Neural crest cell (in vitro differentiated cells): ENCODE measurements at regions not wholly inside any gene's neighbourhood (a gene's known extent, or its start where the extent isn't known, plus 50 kb on each side); places are given as distances from the start of the nearest gene placed in this dataset.

ENCODE experiments used
- DNase-seq: peaks from one replicate; pipeline ENCODE4 v3.0.0; 2021; ENCODE audit warnings: low read depth, mixed read lengths, low spot score
- H3K27ac Mint-ChIP-seq: one replicate; pipeline ENCODE4 v1.8.0; 2021; ENCODE audit warnings: mild to moderate bottlenecking, mixed read lengths; ENCODE audit not compliant: unreplicated experiment
- H3K27me3 Mint-ChIP-seq: 2 replicates; pipeline ENCODE4 v1.8.0; 2021; ENCODE audit warnings: low read depth, mild to moderate bottlenecking, mixed read lengths
- H3K36me3 Mint-ChIP-seq: 2 replicates; pipeline ENCODE4 v1.8.0; 2021; ENCODE audit warnings: low read depth, mild to moderate bottlenecking, mixed read lengths
- H3K4me1 Mint-ChIP-seq: 2 replicates; pipeline ENCODE4 v1.8.0; 2021; ENCODE audit warnings: mixed read lengths
- H3K4me3 Mint-ChIP-seq: one replicate; pipeline ENCODE4 v1.8.0; 2021; ENCODE audit warnings: mild to moderate bottlenecking, mixed read lengths
- H3K9me3 Mint-ChIP-seq: 2 replicates; pipeline ENCODE4 v1.8.0; 2021; ENCODE audit warnings: mixed read lengths
- CTCF ChIP-seq: fragments of 200-600 bp; sonication (generic); conservative IDR thresholded peaks from 2 replicates; pipeline ENCODE4 v1.5.0; 2021; ENCODE audit warnings: antibody characterized with exemption, mild to moderate bottlenecking

GRCh38 chr11:70820311-70820710, 422.0 kb downstream of the CTTN start:
- Mint-ChIP-seq H3K4me3 (no peak overlapping the region), H3K4me1 (peaks cover 26% of the 10 kb centered on the region), H3K27ac (no peak overlapping the region), H3K36me3 (no peaks in the 10 kb centered on the region), H3K9me3 (no peaks in the 10 kb centered on the region), H3K27me3 (peaks cover 16% of the 10 kb centered on the region)
- no peak for DNase-seq
- TF ChIP-seq CTCF, result no peak

GRCh38 chr11:70820712-70821111, 422.4 kb downstream of the CTTN start:
- no peaks in the 10 kb centered on the region for H3K9me3 Mint-ChIP-seq
- H3K27ac Mint-ChIP-seq, result no peak overlapping the region
- H3K4me1 Mint-ChIP-seq, result peaks cover 30% of the 10 kb centered on the region
- peaks cover 20% of the 10 kb centered on the region for H3K27me3 Mint-ChIP-seq
- no peak for DNase-seq
- no peaks in the 10 kb centered on the region for H3K36me3 Mint-ChIP-seq
- no peak for TF ChIP-seq CTCF
- H3K4me3 Mint-ChIP-seq, result no peak overlapping the region

- Mint-ChIP-seq H3K9me3 (no peaks in the 10 kb centered on the region), H3K4me1 (peaks cover 40% of the 10 kb centered on the region), H3K27ac (peak overlapping the region; percentile 12), H3K4me3 (no peak overlapping the region), H3K36me3 (no peaks in the 10 kb centered on the region), H3K27me3 (peaks cover 34% of the 10 kb centered on the region)
- no peak for TF ChIP-seq CTCF
- DNase-seq, result no peak
These were observed 425.4 kb downstream of the CTTN start for GRCh38 chr11:70823771-70824170.

- H3K4me3 Mint-ChIP-seq, result peak overlapping the region; percentile 26
- no peaks in the 10 kb centered on the region for H3K36me3 Mint-ChIP-seq
- no peak overlapping the region for H3K27ac Mint-ChIP-seq
- peaks cover 40% of the 10 kb centered on the region for H3K4me1 Mint-ChIP-seq
- DNase-seq, result no peak
- H3K9me3 Mint-ChIP-seq, result no peaks in the 10 kb centered on the region
- H3K27me3 Mint-ChIP-seq, result peaks cover 34% of the 10 kb centered on the region
- no peak for TF ChIP-seq CTCF
These were observed 426.4 kb downstream of the CTTN start for GRCh38 chr11:70824605-70825245.

- TF ChIP-seq CTCF, result no peak
- Mint-ChIP-seq H3K9me3 (no peaks in the 10 kb centered on the region), H3K4me1 (peaks cover 40% of the 10 kb centered on the region), H3K4me3 (peak overlapping the region; percentile 74), H3K27me3 (peaks cover 34% of the 10 kb centered on the region), H3K36me3 (no peaks in the 10 kb centered on the region), H3K27ac (peak overlapping the region; percentile 31)
- DNase-seq, result no peak
These were observed 426.4 kb downstream of the SHANK2 start for GRCh38 chr11:70825893-70826540.
